H1 (cell line): ENCODE measurements at regions not wholly inside any gene's neighbourhood (a gene's known extent, or its start where the extent isn't known, plus 50 kb on each side); places are given as distances from the start of the nearest gene placed in this dataset.

ENCODE experiments used
- CTCF ChIA-PET: fragments of 300-600 bp; sonication (Branson Sonifier 250); formaldehyde crosslinking; loops from one replicate; lab custom pipeline; 2021; ENCODE audit not compliant: partially characterized antibody; lab: Charles Lee
- POLR2A ChIA-PET: fragments of 300-600 bp; sonication (Branson Sonifier 250); formaldehyde crosslinking; loops from one replicate; lab custom pipeline; 2021; ENCODE audit warnings: inconsistent platforms; ENCODE audit not compliant: partially characterized antibody; lab: Charles Lee
- DNase-seq, 2 experiments: peaks; one replicate each; pipeline versions ENCODE4 v3.0.0 to v3.0.0-alpha.2; 2010 to 2022; ENCODE audit warnings: low spot score in 2 of 2, low read depth in 1 of 2, mixed read lengths in 1 of 2
- FAIRE-seq: peaks from 2 replicates; lab custom pipeline; 2011; peaks lifted over from hg19 to GRCh38; lab: Jason Lieb, UNC
- H2AFZ ChIP-seq: 2 replicates; pipeline ENCODE4 v1.8.1; 2012; ENCODE audit warnings: low read length, inconsistent platforms
- H2AK5ac ChIP-seq: 2 replicates; pipeline ENCODE4 v1.6.1; 2013; ENCODE audit warnings: low read depth, low read length
- H2BK120ac ChIP-seq: replicated peaks from 2 replicates; pipeline ENCODE3; 2013; ENCODE audit warnings: low read depth, low read length, inconsistent platforms
- H2BK12ac ChIP-seq: 2 replicates; pipeline ENCODE4 v1.6.1; 2013; ENCODE audit warnings: low read depth, low read length
- H2BK15ac ChIP-seq: 2 replicates; pipeline ENCODE4 v1.6.1; 2013; ENCODE audit warnings: low read length
- H2BK20ac ChIP-seq: 2 replicates; pipeline ENCODE4 v1.6.1; 2013; ENCODE audit warnings: low read length
- H2BK5ac ChIP-seq: 2 replicates; pipeline ENCODE4 v1.6.1; 2013; ENCODE audit warnings: low read depth, low read length
- H3K14ac ChIP-seq: 2 replicates; pipeline ENCODE4 v1.6.1; 2013; ENCODE audit warnings: inconsistent platforms; ENCODE audit not compliant: insufficient read length
- H3K18ac ChIP-seq: 2 replicates; pipeline ENCODE4 v1.6.1; 2013; ENCODE audit warnings: low read length; ENCODE audit errors: extremely low read depth
- H3K23ac ChIP-seq: 2 replicates; pipeline ENCODE4 v1.6.1; 2013; ENCODE audit warnings: inconsistent platforms; ENCODE audit not compliant: insufficient read length
- H3K23me2 ChIP-seq: 2 replicates; pipeline ENCODE4 v1.6.1; 2013; ENCODE audit warnings: low read depth, low read length
- H3K27ac ChIP-seq: 2 replicates; pipeline ENCODE4 v1.6.1; 2011; ENCODE audit warnings: low read depth, low read length, inconsistent platforms
- H3K27me3 ChIP-seq, 4 experiments: replicated peaks in 1 of 4; 1 replicate in 1 of 4; 2 replicates in 3 of 4; pipeline versions ENCODE4 v1.6.1 to v1.8.1; 2011 to 2013; ENCODE audit warnings: low read length in 3 of 4, mild to moderate bottlenecking in 3 of 4, inconsistent platforms in 2 of 4, mixed read lengths in 2 of 4, moderate library complexity in 1 of 4; ENCODE audit not compliant: control insufficient read depth in 3 of 4, insufficient read depth in 3 of 4; ENCODE audit errors: extremely low read depth in 1 of 4
- H3K36me3 ChIP-seq, 4 experiments: 2 replicates each; pipeline versions ENCODE4 v1.6.1 to v1.8.1; 2011 to 2013; ENCODE audit warnings: mild to moderate bottlenecking in 4 of 4, low read length in 3 of 4, moderate library complexity in 2 of 4, control low read depth in 1 of 4, inconsistent platforms in 1 of 4; ENCODE audit not compliant: insufficient read depth in 4 of 4, control insufficient read depth in 2 of 4
- H3K4ac ChIP-seq: replicated peaks from 2 replicates; pipeline ENCODE3; 2013; ENCODE audit warnings: low read length, low read depth, mixed read lengths, inconsistent platforms; ENCODE audit not compliant: insufficient read length
- H3K4me1 ChIP-seq, 4 experiments: replicated peaks in 1 of 4; 1 replicate in 1 of 4; 2 replicates in 3 of 4; pipeline versions ENCODE4 v1.6.1 to v1.8.1; 2011 to 2013; ENCODE audit warnings: low read length in 3 of 4, inconsistent platforms in 2 of 4, mixed read lengths in 1 of 4; ENCODE audit not compliant: insufficient read depth in 4 of 4, control insufficient read depth in 3 of 4
- H3K4me2 ChIP-seq, 2 experiments: 2 replicates each; pipeline versions ENCODE4 v1.6.1 to v1.8.1; 2011 to 2013; ENCODE audit warnings: low read depth in 2 of 2, low read length in 2 of 2, control low read depth in 1 of 2, inconsistent platforms in 1 of 2, mild to moderate bottlenecking in 1 of 2; ENCODE audit not compliant: insufficient read depth in 1 of 2
- H3K4me3 ChIP-seq, 4 experiments: fragments of 200-600, 300-600 bp in 1 of 4; sonication (generic), shearing (Covaris generic), sonication (Bioruptor Twin) in 1 of 4; 2 replicates each; pipeline versions ENCODE4 v1.5.1 to v1.8.1; 2011 to 2016; ENCODE audit warnings: low read length in 4 of 4, low read depth in 3 of 4, control low read depth in 2 of 4, inconsistent platforms in 2 of 4, mild to moderate bottlenecking in 2 of 4, mixed read lengths in 1 of 4, moderate library complexity in 1 of 4; ENCODE audit not compliant: insufficient read depth in 2 of 4; ENCODE audit errors: extremely low read depth in 1 of 4
- H3K56ac ChIP-seq: replicated peaks from 2 replicates; pipeline ENCODE3; 2013; ENCODE audit warnings: low read depth, mild to moderate bottlenecking, mixed read lengths, low read length, inconsistent platforms; ENCODE audit not compliant: insufficient read length
- H3K79me1 ChIP-seq: 2 replicates; pipeline ENCODE4 v1.6.1; 2013; ENCODE audit warnings: low read depth, low read length, control low read depth
- H3K79me2 ChIP-seq, 2 experiments: 2 replicates each; pipeline versions ENCODE4 v1.6.1 to v1.8.1; 2012 to 2013; ENCODE audit warnings: low read length in 2 of 2, mild to moderate bottlenecking in 2 of 2, inconsistent platforms in 1 of 2; ENCODE audit not compliant: insufficient read depth in 2 of 2, control insufficient read depth in 1 of 2
- H3K9ac ChIP-seq, 4 experiments: replicated peaks in 1 of 4; 1 replicate in 1 of 4; 2 replicates in 3 of 4; pipeline versions ENCODE4 v1.6.1 to v1.8.1; 2011 to 2013; ENCODE audit warnings: low read depth in 3 of 4, low read length in 3 of 4, control low read depth in 2 of 4, mild to moderate bottlenecking in 2 of 4, moderate library complexity in 2 of 4, inconsistent platforms in 1 of 4; ENCODE audit errors: extremely low read depth in 1 of 4
- H3K9me3 ChIP-seq, 2 experiments: 2 replicates each; pipeline versions ENCODE4 v1.6.1 to v1.8.1; 2012 to 2013; ENCODE audit warnings: mild to moderate bottlenecking in 2 of 2, moderate library complexity in 2 of 2, control low read depth in 1 of 2, inconsistent platforms in 1 of 2, low read depth in 1 of 2, low read length in 1 of 2, mixed read lengths in 1 of 2; ENCODE audit not compliant: insufficient read depth in 2 of 2
- H4K20me1 ChIP-seq, 2 experiments: replicated peaks in 1 of 2; 2 replicates each; pipeline versions ENCODE3 to v1.8.1; 2011 to 2013; ENCODE audit warnings: inconsistent platforms in 2 of 2, low read length in 2 of 2, mild to moderate bottlenecking in 1 of 2; ENCODE audit not compliant: insufficient read depth in 2 of 2, control insufficient read depth in 1 of 2
- H4K5ac ChIP-seq: 2 replicates; pipeline ENCODE4 v1.6.1; 2013; ENCODE audit warnings: low read length, low read depth, mixed read lengths, inconsistent platforms; ENCODE audit not compliant: insufficient read length
- H4K8ac ChIP-seq: 2 replicates; pipeline ENCODE4 v1.8.0; 2013; ENCODE audit warnings: mild to moderate bottlenecking, moderate library complexity, low read length, inconsistent platforms; ENCODE audit not compliant: insufficient read depth; ENCODE audit errors: extremely low read depth
- H4K91ac ChIP-seq: replicated peaks from 2 replicates; pipeline ENCODE3; 2013; ENCODE audit warnings: low read length, mixed read lengths, inconsistent platforms; ENCODE audit not compliant: insufficient read length
- BCL11A ChIP-seq, 2 experiments: IDR thresholded peaks; one replicate each; pipeline ENCODE4 v1.6.1; 2011; ENCODE audit warnings: low read depth in 2 of 2, low read length in 2 of 2, mild to moderate bottlenecking in 2 of 2
- JUND ChIP-seq: IDR thresholded peaks from 2 replicates; pipeline ENCODE4 v1.6.1; 2011; ENCODE audit warnings: mild to moderate bottlenecking, improper control_type of control experiment, low read length
- KDM5A ChIP-seq: fragments of 200-600 bp; IDR thresholded peaks from 2 replicates; pipeline ENCODE4 v1.7.1; 2012; ENCODE audit warnings: mild to moderate bottlenecking, low read length, inconsistent platforms, mixed read lengths
- RAD21 ChIP-seq, 2 experiments: IDR thresholded peaks in 1 of 2; conservative IDR thresholded peaks in 1 of 2; 2 replicates each; pipeline ENCODE4 v1.6.1; 2011; ENCODE audit warnings: low read depth in 2 of 2, low read length in 2 of 2, improper control_type of control experiment in 1 of 2, inconsistent platforms in 1 of 2, mild to moderate bottlenecking in 1 of 2, moderate library complexity in 1 of 2
- WGBS, 2 experiments: shearing (Covaris generic) in 1 of 2; methylation state at CpG; one replicate each; pipeline versions ENCODE4 v1.1.6 to v1.1.7; 2013 to 2015; ENCODE audit warnings: low lambda C conversion rate in 2 of 2, mixed read lengths in 2 of 2, inconsistent platforms in 1 of 2, low coverage in 1 of 2, missing lambda C conversion rate in 1 of 2; ENCODE audit not compliant: insufficient replicate concordance in 2 of 2, insufficient coverage in 1 of 2, insufficient read length in 1 of 2; ENCODE audit errors: extremely low coverage in 1 of 2, missing lambda C conversion rate in 1 of 2; 5-methylcytosine and 5-hydroxymethylcytosine counted together
- TF ChIP-seq, protein P1 (sequence below), 3 experiments: IDR thresholded peaks; 1 replicate in 2 of 3; 2 replicates in 1 of 3; pipeline versions ENCODE4 v1.5.1 to v1.6.1; 2011; ENCODE audit warnings: low read length in 3 of 3, mild to moderate bottlenecking in 3 of 3, inconsistent platforms in 2 of 3, low read depth in 1 of 3, moderate library complexity in 1 of 3; ENCODE audit not compliant: insufficient read depth in 1 of 3; ENCODE audit errors: control extremely low read depth in 1 of 3

DNA sequence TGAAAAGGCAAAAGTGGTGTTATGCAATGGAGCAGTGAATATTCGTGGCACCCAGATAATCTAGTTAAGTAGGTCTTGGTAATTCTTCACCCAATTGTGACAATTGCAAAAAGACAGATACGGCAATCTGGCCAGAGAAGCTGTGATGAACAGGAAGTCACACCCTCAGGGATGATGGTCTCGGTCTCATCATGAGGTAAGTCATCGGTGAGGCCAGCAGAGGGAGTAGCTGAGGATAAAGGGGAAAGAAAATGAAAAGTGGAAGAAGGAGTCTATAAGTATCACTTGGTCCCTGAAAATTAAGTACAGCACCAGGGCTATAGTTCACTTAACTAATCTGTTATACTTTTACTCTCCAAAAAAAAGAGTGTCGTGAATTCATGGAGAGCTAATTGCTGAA, 258.8 kb upstream of the NCAM2 start:
- peak; percentile 93 for FAIRE-seq
- no peaks in the 10 kb centered on the region for H3K36me3 ChIP-seq
- no peak overlapping the region for H3K4me2 ChIP-seq
- no peak overlapping the region for H3K4me3 ChIP-seq
- DNase-seq, result no peak
- no peak overlapping the region for H3K56ac ChIP-seq
- no peak for TF ChIP-seq JUND
- TF ChIP-seq RAD21 (IDR thresholded peaks at IDR 0.05 in 1 of 2, conservative IDR thresholded peaks at IDR 0.05 in 1 of 2; ENCODE audit: low read depth in 2 of 2, low read length in 2 of 2), result peak; percentile 47 to 69
- TF ChIP-seq KDM5A, result no peak
- TF ChIP-seq, protein P1, sequence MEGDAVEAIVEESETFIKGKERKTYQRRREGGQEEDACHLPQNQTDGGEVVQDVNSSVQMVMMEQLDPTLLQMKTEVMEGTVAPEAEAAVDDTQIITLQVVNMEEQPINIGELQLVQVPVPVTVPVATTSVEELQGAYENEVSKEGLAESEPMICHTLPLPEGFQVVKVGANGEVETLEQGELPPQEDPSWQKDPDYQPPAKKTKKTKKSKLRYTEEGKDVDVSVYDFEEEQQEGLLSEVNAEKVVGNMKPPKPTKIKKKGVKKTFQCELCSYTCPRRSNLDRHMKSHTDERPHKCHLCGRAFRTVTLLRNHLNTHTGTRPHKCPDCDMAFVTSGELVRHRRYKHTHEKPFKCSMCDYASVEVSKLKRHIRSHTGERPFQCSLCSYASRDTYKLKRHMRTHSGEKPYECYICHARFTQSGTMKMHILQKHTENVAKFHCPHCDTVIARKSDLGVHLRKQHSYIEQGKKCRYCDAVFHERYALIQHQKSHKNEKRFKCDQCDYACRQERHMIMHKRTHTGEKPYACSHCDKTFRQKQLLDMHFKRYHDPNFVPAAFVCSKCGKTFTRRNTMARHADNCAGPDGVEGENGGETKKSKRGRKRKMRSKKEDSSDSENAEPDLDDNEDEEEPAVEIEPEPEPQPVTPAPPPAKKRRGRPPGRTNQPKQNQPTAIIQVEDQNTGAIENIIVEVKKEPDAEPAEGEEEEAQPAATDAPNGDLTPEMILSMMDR (IDR thresholded peaks at IDR 0.05; ENCODE audit: control extremely low read depth in 1 of 3, insufficient read depth in 1 of 3, low read depth in 1 of 3, low read length in 3 of 3), result peak; percentile 51 to 60 (median 58)
- no peak for TF ChIP-seq BCL11A (IDR thresholded peaks at IDR 0.05; ENCODE audit: low read depth in 2 of 2, low read length in 2 of 2)
- H2BK20ac ChIP-seq, result no peak overlapping the region
- H3K27me3 ChIP-seq, result peaks cover 0 to 1% (median 0%) of the 10 kb centered on the region in 4 experiments; a peak in 1 of 7 replicates
- no peak overlapping the region for H3K27ac ChIP-seq
- no peaks in the 10 kb centered on the region for H3K9me3 ChIP-seq
- no peak overlapping the region for H4K91ac ChIP-seq
- 0 out of 7 replicates have a peak, but pooled peaks cover 0 to 2% (median 0%) of the 10 kb centered on the region in 4 experiments for H3K4me1 ChIP-seq
- no peak overlapping the region for H3K14ac ChIP-seq
- no peaks in the 10 kb centered on the region for H4K20me1 ChIP-seq
- no peak overlapping the region for H3K9ac ChIP-seq
- no peak overlapping the region for H3K23ac ChIP-seq
- ChIA-PET POLR2A (interaction anchor here (0.6 to 1.0 kb wide), 2 partner anchors 78 to 79 kb away, joined by 3 read pairs; no protein-coding TSS in a partner anchor), CTCF (interaction anchor here (0.6 to 1.6 kb wide), 24 partner anchors 8 to 1293 kb away, joined by 3 to 11 read pairs (median 3); no protein-coding TSS in a partner anchor)
- no peak overlapping the region for H2BK5ac ChIP-seq
- no peak overlapping the region for H4K5ac ChIP-seq
- H2AFZ ChIP-seq, result no peak overlapping the region
- WGBS, 2 experiments, result 85% methylated on average over 5 of the region's 5 CpGs; no CpG with 5 or more reads in 1 of the 2 experiments
- no peak overlapping the region for H2BK120ac ChIP-seq
- H3K18ac ChIP-seq, result no peak overlapping the region
- H4K8ac ChIP-seq, result no peak overlapping the region
- H3K4ac ChIP-seq, result no peak overlapping the region
- no peaks in the 10 kb centered on the region for H3K79me2 ChIP-seq
- no peak overlapping the region for H2BK15ac ChIP-seq
- H3K23me2 ChIP-seq, result no peaks in the 10 kb centered on the region
- H3K79me1 ChIP-seq, result no peaks in the 10 kb centered on the region
- H2BK12ac ChIP-seq, result no peak overlapping the region
- H2AK5ac ChIP-seq, result no peak overlapping the region
